ENCODE measurements at regions not wholly inside any gene's neighbourhood (a gene's known extent, or its start where the extent isn't known, plus 50 kb on each side); places are given as distances from the start of the nearest gene placed in this dataset.

GRCh38 chr2:238725298-238725697 lies 122.6 kb upstream of the TWIST2 start:
- Histone ChIP-seq H3K9me3 (ENCODE audit: control insufficient read depth, insufficient read depth, low read depth, low read length) (no peaks in the 10 kb centered on the region), H3K27me3 (ENCODE audit: control insufficient read depth, insufficient read depth, low read length) (no peaks in the 10 kb centered on the region), H3K4me1 (ENCODE audit: control insufficient read depth, insufficient read depth, low read length) (no peaks in the 10 kb centered on the region), H3K4me3 (ENCODE audit: low read depth in 2 of 2, low read length in 2 of 2) (no peak overlapping the region), H3K36me3 (ENCODE audit: control insufficient read depth, insufficient read depth, low read length) (no peaks in the 10 kb centered on the region), H3K27ac (ENCODE audit: low read length) (no peak overlapping the region)
- ATAC-seq (no peak), DNase-seq (ENCODE audit: low read depth, low spot score) (no peak)
- no peak for TF ChIP-seq SIN3A (IDR thresholded peaks at IDR 0.05; ENCODE audit: borderline replicate concordance, insufficient read depth, low read depth, low read length)
- TF ChIP-seq, protein P1, sequence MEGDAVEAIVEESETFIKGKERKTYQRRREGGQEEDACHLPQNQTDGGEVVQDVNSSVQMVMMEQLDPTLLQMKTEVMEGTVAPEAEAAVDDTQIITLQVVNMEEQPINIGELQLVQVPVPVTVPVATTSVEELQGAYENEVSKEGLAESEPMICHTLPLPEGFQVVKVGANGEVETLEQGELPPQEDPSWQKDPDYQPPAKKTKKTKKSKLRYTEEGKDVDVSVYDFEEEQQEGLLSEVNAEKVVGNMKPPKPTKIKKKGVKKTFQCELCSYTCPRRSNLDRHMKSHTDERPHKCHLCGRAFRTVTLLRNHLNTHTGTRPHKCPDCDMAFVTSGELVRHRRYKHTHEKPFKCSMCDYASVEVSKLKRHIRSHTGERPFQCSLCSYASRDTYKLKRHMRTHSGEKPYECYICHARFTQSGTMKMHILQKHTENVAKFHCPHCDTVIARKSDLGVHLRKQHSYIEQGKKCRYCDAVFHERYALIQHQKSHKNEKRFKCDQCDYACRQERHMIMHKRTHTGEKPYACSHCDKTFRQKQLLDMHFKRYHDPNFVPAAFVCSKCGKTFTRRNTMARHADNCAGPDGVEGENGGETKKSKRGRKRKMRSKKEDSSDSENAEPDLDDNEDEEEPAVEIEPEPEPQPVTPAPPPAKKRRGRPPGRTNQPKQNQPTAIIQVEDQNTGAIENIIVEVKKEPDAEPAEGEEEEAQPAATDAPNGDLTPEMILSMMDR (IDR thresholded peaks at IDR 0.05) = no peak
- TF ChIP-seq, protein P2, sequence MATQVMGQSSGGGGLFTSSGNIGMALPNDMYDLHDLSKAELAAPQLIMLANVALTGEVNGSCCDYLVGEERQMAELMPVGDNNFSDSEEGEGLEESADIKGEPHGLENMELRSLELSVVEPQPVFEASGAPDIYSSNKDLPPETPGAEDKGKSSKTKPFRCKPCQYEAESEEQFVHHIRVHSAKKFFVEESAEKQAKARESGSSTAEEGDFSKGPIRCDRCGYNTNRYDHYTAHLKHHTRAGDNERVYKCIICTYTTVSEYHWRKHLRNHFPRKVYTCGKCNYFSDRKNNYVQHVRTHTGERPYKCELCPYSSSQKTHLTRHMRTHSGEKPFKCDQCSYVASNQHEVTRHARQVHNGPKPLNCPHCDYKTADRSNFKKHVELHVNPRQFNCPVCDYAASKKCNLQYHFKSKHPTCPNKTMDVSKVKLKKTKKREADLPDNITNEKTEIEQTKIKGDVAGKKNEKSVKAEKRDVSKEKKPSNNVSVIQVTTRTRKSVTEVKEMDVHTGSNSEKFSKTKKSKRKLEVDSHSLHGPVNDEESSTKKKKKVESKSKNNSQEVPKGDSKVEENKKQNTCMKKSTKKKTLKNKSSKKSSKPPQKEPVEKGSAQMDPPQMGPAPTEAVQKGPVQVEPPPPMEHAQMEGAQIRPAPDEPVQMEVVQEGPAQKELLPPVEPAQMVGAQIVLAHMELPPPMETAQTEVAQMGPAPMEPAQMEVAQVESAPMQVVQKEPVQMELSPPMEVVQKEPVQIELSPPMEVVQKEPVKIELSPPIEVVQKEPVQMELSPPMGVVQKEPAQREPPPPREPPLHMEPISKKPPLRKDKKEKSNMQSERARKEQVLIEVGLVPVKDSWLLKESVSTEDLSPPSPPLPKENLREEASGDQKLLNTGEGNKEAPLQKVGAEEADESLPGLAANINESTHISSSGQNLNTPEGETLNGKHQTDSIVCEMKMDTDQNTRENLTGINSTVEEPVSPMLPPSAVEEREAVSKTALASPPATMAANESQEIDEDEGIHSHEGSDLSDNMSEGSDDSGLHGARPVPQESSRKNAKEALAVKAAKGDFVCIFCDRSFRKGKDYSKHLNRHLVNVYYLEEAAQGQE (IDR thresholded peaks at IDR 0.05; ENCODE audit: insufficient read depth in 1 of 2, low read depth in 2 of 2, low read length in 1 of 2) = no peak
- no peak for TF ChIP-seq TCF7L2 (IDR thresholded peaks at IDR 0.05; ENCODE audit: low read depth, low read length)
- no peak for TF ChIP-seq POLR2AphosphoS5 (IDR thresholded peaks at IDR 0.05; ENCODE audit: low read depth, low read length)
- ChIA-PET CTCF (no interaction called here), POLR2A (no interaction called here)
- in situ Hi-C loops (cut with HindIII; ENCODE audit: low pct_unique_long_range_greater_than_20kb, low sequenced_read_pairs) (no loop called here), intact Hi-C loops (cut with micrococcal nuclease; ENCODE audit: unreplicated experiment) (no loop called here)
- BruUV-seq (replicated peaks) = no TSS peak

GRCh38 chr2:238726670-238727584 lies 121.0 kb upstream of the TWIST2 start:
- Histone ChIP-seq H3K4me1 (ENCODE audit: control insufficient read depth, insufficient read depth, low read length) (no peaks in the 10 kb centered on the region), H3K4me3 (ENCODE audit: low read depth in 2 of 2, low read length in 2 of 2) (no peak overlapping the region), H3K27ac (ENCODE audit: low read length) (no peak overlapping the region), H3K9me3 (ENCODE audit: control insufficient read depth, insufficient read depth, low read depth, low read length) (no peaks in the 10 kb centered on the region), H3K36me3 (ENCODE audit: control insufficient read depth, insufficient read depth, low read length) (no peaks in the 10 kb centered on the region), H3K27me3 (ENCODE audit: control insufficient read depth, insufficient read depth, low read length) (no peaks in the 10 kb centered on the region)
- intact Hi-C loops (cut with micrococcal nuclease; ENCODE audit: unreplicated experiment) = no loop called here
- TF ChIP-seq SIN3A (IDR thresholded peaks at IDR 0.05; ENCODE audit: borderline replicate concordance, insufficient read depth, low read depth, low read length) (no peak), POLR2AphosphoS5 (IDR thresholded peaks at IDR 0.05; ENCODE audit: low read depth, low read length) (no peak)
- TF ChIP-seq, protein P1 (IDR thresholded peaks at IDR 0.05) = no peak
- TF ChIP-seq, protein P2 (IDR thresholded peaks at IDR 0.05; ENCODE audit: insufficient read depth in 1 of 2, low read depth in 2 of 2, low read length in 1 of 2) = no peak
- ChIA-PET POLR2A (no interaction called here), CTCF (no interaction called here)
- in situ Hi-C loops (cut with HindIII; ENCODE audit: low pct_unique_long_range_greater_than_20kb, low sequenced_read_pairs) = no loop called here
- DNase-seq (ENCODE audit: low read depth, low spot score) (no peak), ATAC-seq (no peak)
- no TSS peak for BruUV-seq (replicated peaks)
